ENCODE measurements at regions not wholly inside any gene's neighbourhood (a gene's known extent, or its start where the extent isn't known, plus 50 kb on each side); places are given as distances from the start of the nearest gene placed in this dataset.
"Not testable (repeated sequence)": the region's sequence is repeated elsewhere in the genome, so short reads cannot be mapped to it uniquely, and the experiment has no call there.

DNA sequence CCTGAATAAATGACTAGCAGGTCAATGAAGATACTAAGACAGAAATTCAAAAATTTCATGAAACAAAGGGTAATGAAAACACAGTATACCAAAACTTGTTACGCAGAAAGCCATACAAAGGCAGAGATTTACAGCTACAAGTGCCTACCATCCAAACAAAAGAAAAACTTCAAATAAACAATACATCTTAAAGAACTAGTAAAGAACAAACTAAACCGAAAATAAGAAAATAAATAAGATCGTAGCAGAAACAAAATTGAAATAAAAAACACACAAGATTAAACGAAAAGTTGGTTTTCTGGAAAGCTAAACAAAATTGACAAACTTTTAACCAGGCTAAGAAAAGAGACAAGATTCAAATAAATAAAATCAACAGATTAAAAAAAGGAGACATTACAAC is 51.5 kb downstream of the VPREB1 start:
- DNase-seq (ENCODE audit: low read depth in 2 of 2): not testable (repeated sequence)

DNA sequence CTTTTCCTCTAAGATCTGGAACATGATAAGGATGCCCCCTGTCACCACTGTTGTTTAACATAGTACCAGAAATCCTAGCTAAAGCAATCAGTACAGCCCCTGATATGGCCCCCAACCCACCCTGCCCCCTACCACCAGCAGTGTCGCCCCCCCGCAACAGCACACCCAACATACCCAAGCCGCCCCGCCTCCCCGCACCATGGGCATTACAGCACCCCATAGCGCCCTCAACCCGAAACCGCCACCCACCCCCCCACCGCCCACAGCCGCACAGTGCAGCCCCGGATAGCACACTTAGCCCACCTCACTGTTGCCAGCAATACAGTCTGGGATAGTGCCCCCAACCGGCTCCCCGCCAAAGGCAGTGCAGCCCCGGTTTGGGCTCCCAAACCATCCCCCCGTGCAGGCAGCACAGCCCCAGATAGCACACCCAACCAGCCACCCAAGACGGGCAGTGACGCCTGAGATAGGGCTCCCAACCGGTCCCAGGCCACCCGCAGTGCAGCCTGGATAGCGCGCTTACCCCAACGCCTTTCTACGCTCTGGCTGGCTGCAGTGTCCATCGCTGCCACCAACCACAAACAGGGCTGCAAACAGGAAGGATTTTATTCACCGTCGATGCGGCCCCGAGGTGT is 52.7 kb downstream of the VPREB1 start:
- DNase-seq (ENCODE audit: low read depth in 2 of 2): peak; percentile 7 to 43

DNA sequence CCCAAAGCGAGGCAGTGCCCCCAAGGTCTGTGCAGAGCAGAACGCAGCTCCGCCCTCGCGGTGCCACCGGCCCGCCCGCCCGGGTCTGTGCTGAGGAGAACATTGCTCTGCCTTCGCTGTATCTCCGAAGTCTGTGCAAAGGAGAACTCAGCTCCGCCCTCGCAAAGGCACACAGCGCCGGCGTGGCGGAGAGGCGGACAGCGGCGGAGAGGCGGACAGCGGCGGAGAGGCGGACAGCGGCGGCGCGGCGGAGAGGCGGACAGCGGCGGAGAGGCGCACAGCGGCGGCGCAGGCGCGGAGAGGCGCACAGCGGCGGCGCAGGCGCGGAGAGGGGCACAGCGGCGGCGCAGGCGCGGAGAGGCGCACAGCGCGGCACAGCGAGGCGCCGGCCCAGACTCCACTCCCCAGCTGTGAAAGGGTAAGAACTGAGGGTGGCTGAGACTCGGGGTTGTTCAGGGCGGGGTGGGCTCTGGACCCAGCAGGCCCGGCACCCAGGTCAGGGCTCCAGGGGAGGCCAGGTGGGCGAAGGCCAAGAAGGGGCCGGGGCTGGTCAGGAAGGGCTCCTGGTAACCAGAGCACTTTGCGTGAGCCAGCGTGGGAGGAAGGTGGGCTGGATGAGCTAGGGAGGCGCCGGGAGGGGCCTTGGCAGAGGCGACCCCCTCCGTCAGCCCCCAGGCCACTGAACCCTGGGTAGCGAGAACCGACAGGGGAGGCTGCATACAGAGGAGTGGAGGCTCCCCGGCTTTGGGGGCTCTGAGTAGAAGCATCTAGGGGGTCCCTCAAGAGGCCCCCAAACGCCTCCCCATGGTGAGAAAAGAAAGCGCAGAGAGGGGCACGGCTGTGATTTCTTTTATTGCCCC is 53.4 kb downstream of the VPREB1 start:
- peak; percentile 10 to 76 for DNase-seq (ENCODE audit: low read depth in 2 of 2)

DNA sequence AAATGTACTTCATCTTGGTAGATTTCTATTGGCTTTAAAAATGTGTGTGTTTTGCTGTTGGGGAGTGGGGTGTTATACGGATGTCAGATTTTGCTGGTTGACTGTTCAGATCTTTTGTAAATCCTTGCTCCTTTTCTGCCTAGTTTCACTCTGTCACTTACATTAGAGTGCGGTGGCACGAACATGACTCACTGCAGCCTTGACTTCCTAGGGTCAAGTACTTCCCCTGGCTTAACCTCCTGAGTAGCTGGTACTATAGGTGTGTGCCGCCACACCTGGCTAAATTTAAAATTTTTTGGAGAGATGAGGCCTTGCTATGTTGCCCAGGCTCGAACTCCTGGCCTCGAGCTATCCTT is 54.0 kb downstream of the VPREB1 start:
- DNase-seq (ENCODE audit: low read depth in 2 of 2): not testable (repeated sequence)

DNA sequence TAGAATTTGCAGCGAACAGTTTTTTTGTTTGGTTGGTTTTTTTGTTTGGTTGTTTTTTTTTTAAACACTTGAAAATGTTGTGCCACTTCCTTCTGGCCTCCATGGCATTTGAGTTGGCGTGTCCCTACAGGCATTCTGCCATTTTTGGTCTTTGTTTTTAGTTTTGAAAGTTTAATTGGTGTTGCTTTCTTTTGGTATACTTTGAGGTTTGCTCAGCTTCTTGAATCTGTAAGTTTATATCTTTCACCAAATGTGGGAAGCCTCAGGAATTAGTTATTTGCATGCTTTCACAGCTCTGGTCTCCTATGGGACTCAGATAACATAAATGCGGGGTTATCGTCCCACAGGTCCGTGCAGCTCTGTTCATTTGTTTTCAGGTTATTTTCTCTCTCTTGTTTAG is 55.9 kb downstream of the VPREB1 start:
- not testable (repeated sequence) for DNase-seq (ENCODE audit: low read depth in 2 of 2)

DNA sequence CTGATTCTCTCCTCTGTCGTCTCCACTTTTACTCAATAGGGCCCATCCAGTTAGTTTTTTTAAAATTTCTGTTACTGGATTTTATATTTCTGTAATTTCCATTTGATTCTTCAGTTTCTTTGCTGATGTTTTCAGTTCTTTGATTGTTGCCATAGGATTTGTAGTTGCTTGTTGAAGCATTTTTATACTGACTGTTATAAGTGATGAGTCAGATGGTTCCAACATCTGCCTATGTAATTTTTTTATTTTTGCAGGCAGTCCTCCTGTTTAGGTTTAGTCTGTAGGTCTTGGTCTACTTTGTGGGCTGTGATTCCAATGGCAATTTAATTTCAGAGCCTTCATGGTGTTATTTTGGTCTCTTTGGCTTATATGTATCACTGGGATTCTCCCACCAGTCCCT is 56.4 kb downstream of the VPREB1 start:
- DNase-seq (ENCODE audit: low read depth in 2 of 2): not testable (repeated sequence)

DNA sequence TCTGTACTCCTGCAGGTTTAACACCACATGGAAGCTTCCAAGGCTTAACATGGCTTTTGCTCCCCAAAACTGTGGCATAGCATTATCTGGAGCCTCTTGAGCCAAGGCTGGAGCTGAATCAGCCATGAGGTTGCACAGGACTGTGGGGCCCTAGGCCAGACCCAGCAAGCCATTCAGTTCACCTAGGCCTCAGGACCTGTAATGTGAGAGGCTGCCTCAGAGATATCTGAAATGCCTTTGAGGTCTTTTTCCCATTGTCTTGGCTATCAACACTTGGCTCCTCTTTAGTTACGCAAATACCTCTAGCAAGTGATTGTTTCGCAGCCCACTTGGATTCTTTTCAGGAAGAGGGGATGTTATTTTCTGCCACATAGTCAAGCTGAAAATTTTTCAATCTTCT is 72.0 kb downstream of the VPREB1 start:
- DNase-seq (ENCODE audit: low read depth in 2 of 2): no peak

- no peak for DNase-seq (ENCODE audit: low read depth in 2 of 2)
Observed at GRCh38 chr22:22318723-22319465, 74.3 kb downstream of the VPREB1 start.

GRCh38 chr22:22321743-22322611 is 77.4 kb downstream of the VPREB1 start:
- DNase-seq (ENCODE audit: low read depth in 2 of 2): peak; percentile 29 to 68

DNA sequence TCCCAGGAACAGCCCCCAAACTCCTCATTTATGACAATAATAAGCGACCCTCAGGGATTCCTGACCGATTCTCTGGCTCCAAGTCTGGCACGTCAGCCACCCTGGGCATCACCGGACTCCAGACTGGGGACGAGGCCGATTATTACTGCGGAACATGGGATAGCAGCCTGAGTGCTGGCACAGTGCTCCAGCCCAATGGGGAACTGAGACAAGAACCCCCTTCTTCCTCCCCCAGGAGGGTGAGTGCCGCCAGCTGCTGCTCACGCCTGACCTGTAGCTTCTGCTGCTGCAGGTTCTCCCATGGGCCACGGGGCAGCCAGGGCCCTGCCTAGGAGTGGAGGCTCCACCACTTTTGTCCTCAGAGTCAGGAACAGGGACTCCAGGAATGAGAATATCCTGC is 78.2 kb downstream of the VPREB1 start:
- no peak for DNase-seq (ENCODE audit: low read depth in 2 of 2)

- DNase-seq (ENCODE audit: low read depth in 2 of 2): no peak
Observed at GRCh38 chr22:22327723-22328122, 83.1 kb downstream of the VPREB1 start.

DNA sequence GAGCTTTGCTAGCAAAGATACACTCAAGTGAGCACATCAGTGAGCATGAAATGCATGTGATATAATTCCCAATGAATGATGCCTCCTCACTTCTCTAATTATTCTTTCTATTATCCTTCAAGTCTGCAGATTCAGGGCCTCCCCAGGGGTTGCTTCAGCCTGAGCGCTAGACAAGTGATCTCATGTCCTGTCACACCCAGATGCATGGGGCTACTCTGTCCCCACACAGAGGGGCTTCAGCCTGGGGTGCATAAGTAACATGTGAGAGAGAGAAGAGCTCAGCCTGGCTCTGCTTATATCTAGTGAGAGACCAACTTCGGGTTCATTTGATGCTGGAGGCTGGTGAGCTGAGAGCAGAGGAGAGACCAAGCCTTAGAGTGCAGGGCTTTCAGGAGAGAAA is 85.2 kb downstream of the VPREB1 start:
- no peak for DNase-seq (ENCODE audit: low read depth in 2 of 2)

DNA sequence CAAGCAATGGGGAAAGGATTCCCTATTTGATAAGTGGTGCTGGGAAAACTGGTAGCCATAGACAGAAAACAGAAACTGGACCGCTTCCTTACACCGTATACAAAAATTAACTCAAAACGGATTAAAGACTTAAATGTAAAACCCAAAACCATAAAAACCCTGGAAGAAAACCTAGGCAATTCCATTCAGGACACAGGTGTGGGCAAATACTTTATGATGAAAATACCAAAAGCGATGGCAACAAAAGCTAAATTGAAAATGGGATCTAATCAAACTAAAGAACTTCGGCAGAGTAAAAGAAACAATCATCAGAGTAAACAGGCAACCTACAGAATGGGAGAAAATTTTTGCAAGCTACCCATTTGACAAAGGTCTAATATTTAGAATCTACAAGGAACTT is 91.1 kb downstream of the VPREB1 start:
- not testable (repeated sequence) for DNase-seq (ENCODE audit: low read depth in 2 of 2)

DNA sequence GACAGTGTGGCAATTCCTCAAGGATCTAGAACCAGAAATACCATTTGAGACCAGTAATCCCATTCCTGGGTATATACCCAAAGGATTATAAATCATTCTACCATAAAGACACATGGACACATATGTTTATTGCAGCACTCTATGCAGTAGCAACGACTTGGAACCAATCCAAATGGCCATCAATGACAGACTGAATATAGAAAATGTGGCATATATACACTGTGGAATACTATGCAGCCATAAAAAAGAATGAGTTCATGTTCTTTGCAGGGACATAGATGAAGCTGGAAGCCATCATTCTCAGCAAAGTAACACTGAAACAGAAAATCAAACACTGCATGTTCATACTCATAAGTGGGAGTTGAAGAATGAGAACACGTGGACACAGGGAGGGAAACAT is 91.7 kb downstream of the VPREB1 start:
- not testable (repeated sequence) for DNase-seq (ENCODE audit: low read depth in 2 of 2)

- not testable (repeated sequence) for DNase-seq (ENCODE audit: low read depth in 2 of 2)
Observed at GRCh38 chr22:22338778-22339177, 94.2 kb downstream of the VPREB1 start.

GRCh38 chr22:22341736-22342135 is 97.2 kb downstream of the VPREB1 start:
- no peak for DNase-seq (ENCODE audit: low read depth in 2 of 2)

DNA sequence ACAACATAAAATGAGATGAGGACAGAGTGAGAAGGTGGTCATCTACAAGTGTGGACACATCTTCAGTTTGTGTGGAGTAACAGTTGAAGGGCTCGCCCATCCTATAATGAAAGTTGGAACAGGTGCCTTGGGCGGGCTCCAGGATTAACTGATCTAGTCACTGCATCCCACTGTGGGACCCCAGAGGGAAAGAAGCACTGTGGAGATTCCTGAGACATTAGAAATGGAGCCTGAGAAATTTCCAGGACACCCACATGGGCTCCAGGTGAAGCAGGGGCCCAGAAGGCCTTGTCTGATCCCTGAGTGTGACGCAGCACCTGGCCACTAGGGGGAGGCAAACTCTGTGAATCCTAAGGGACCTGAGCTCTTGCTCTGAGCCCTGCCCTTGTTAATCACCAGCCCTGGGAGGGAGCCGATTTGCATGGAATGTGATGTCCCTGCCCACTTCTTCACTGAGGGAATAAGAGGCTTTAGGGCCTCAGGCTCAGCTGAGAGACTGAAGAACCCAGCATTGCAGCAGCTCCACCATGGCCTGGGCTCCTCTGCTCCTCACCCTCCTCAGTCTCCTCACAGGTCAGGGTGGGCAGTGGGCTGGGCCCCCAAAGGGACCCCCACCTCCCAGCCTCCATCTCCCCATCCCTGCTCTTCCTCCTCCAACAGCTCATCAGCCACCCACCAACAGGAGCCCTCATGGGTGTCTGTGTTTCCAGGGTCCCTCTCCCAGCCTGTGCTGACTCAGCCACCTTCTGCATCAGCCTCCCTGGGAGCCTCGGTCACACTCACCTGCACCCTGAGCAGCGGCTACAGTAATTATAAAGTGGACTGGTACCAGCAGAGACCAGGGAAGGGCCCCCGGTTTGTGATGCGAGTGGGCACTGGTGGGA is 98.4 kb downstream of the VPREB1 start:
- peak; percentile 6 to 35 for DNase-seq (ENCODE audit: low read depth in 2 of 2)

DNA sequence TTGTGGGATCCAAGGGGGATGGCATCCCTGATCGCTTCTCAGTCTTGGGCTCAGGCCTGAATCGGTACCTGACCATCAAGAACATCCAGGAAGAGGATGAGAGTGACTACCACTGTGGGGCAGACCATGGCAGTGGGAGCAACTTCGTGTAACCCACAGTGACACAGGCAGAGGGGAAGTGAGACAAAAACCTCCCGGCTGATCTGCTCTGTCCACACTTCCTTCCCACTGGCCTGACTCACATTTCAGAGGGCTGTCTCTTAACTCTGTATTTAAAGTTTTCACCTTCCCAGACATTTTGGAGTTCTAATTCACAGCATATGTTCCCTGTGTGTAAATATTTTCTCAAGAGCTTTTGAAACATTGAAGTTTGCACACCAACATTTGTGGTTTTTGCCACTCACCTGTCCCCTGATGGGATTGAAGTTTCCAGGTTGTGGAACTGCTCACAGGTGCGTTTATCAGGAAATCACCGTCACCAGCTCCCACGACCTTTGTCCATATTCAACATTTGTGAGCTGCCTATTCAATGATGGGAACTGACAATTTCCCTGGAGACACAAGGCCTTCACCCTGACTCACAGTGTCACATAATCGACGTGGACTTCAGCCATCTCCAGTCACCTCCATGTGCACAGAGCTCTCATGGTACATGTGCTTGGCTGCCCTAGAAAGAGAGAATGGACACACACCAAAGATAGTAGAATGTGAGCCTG is 99.2 kb downstream of the VPREB1 start:
- DNase-seq (ENCODE audit: low read depth in 2 of 2): peak; percentile 4 to 23

GRCh38 chr22:22344430-22344829 is 99.8 kb downstream of the VPREB1 start:
- DNase-seq (ENCODE audit: low read depth in 2 of 2): no peak

- DNase-seq (ENCODE audit: low read depth in 2 of 2): no peak
Observed at GRCh38 chr22:22345781-22346180, 101.2 kb downstream of the VPREB1 start.

All from dermis microvascular lymphatic vessel endothelial cell (primary cell).